HUES64 (cell line): ENCODE measurements at regions not wholly inside any gene's neighbourhood (a gene's known extent, or its start where the extent isn't known, plus 50 kb on each side); places are given as distances from the start of the nearest gene placed in this dataset.
"Not testable (repeated sequence)": the region's sequence is repeated elsewhere in the genome, so short reads cannot be mapped to it uniquely, and the experiment has no call there.

Experiments used
- H3K27ac ChIP-seq: 2 replicates; pipeline ENCODE4 v1.7.0; 2013; ENCODE audit warnings: low read depth, low read length, inconsistent platforms
- H3K27me3 ChIP-seq: 2 replicates; pipeline ENCODE4 v1.6.1; 2013; ENCODE audit warnings: mild to moderate bottlenecking, low read length; ENCODE audit not compliant: insufficient read depth
- H3K36me3 ChIP-seq: 2 replicates; pipeline ENCODE4 v1.6.1; 2013; ENCODE audit warnings: mild to moderate bottlenecking, low read length; ENCODE audit not compliant: insufficient read depth
- H3K4me1 ChIP-seq: 2 replicates; pipeline ENCODE4 v1.6.1; 2013; ENCODE audit warnings: mild to moderate bottlenecking, low read length, moderate library complexity; ENCODE audit not compliant: insufficient read depth
- H3K4me3 ChIP-seq: 2 replicates; pipeline ENCODE4 v1.5.1; 2013; ENCODE audit warnings: mild to moderate bottlenecking, low read length, moderate library complexity
- H3K9ac ChIP-seq: 2 replicates; pipeline ENCODE4 v1.6.1; 2013; ENCODE audit warnings: mild to moderate bottlenecking, low read depth, low read length
- H3K9me3 ChIP-seq: 2 replicates; pipeline ENCODE4 v1.6.1; 2013; ENCODE audit warnings: low read depth, low read length; ENCODE audit not compliant: insufficient read depth
- WGBS: fragments of 150-250, 120-280 bp; methylation state at CpG from one replicate; pipeline ENCODE4 v1.1.7; 2013; ENCODE audit warnings: missing lambda C conversion rate; 5-methylcytosine and 5-hydroxymethylcytosine counted together

DNA sequence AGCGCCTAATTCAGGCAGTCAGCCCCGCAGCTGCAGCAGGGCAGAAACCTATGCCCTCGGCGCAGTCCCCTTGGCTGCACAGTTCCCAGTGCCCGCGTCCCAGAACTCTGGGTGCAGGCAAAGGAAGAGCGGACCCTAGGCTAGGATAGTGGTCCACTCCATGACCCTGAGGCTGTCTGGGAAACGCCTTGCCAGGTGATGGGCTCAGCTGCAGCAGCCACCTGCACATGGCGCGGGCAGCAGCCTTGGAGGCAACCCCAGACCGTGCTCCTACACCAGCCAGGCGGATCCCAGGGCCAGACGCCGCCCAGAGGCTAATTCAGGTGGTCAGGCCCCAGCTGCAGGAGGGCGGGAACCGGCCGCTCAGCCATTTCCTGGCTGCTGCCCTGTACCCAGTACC lies 83.0 kb downstream of the POTEC start:
- not testable (repeated sequence) for H3K4me3 ChIP-seq, H3K4me1 ChIP-seq, H3K36me3 ChIP-seq, H3K27me3 ChIP-seq, H3K9ac ChIP-seq, H3K27ac ChIP-seq
- peaks cover 16% of the 10 kb centered on the region for H3K9me3 ChIP-seq
- 87% methylated on average over 17 of the region's 17 CpGs for WGBS

DNA sequence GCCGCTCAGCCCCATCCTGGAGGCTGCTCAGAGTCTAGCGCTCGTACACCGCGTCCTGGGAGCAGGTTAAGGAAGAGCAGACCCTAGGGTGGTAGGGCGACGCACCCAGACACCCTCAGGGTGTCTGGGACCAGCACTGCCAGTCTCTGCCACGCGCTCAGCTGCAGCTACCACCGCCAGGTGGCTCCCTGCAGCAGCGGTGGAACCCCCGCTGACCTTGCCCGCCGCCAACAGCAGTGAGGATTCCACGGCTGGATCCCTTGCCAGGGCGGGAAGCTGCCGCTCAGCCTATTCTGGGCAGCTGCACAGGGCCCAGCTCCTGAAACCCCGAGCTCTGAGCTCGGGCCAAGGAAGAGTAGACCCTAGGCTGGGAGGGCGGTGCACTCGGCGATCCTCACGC lies 83.6 kb downstream of the POTEC start:
- not testable (repeated sequence) for H3K36me3 ChIP-seq, H3K4me3 ChIP-seq, H3K9ac ChIP-seq, H3K27ac ChIP-seq, H3K4me1 ChIP-seq, H3K27me3 ChIP-seq
- H3K9me3 ChIP-seq: peaks cover 16% of the 10 kb centered on the region
- WGBS: 92% methylated on average over 23 of the region's 23 CpGs

- H3K9ac ChIP-seq, H3K36me3 ChIP-seq, H3K27ac ChIP-seq, H3K4me1 ChIP-seq, H3K9me3 ChIP-seq, H3K4me3 ChIP-seq, H3K27me3 ChIP-seq: not testable (repeated sequence)
- 88% methylated on average over 43 of the region's 62 CpGs for WGBS
Measured at GRCh38 chr18:14458009-14458945, 85.1 kb downstream of the POTEC start.

DNA sequence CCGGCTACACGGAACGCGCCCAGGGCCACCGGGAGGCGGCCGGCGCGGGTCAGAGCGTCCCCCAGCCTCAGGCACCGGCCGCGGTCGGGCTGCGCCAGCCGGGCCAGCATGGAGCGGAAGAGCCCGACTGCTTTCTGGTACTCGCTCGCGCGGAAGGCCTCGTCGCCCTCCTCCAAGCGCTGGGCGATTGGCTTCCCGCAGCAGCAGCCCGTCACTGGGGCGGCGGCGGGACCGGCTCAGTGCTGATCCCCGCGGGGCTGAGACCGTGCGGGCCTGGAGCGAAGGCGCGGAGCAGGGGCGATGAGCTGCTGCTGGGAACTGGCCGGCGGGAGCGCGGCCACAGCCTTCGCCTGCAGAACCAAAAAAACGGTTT lies 92.8 kb downstream of the POTEC start:
- H3K27me3 ChIP-seq, H3K36me3 ChIP-seq, H3K9ac ChIP-seq, H3K4me1 ChIP-seq, H3K4me3 ChIP-seq, H3K9me3 ChIP-seq, H3K27ac ChIP-seq: not testable (repeated sequence)
- WGBS: 94% methylated on average over 29 of the region's 46 CpGs

DNA sequence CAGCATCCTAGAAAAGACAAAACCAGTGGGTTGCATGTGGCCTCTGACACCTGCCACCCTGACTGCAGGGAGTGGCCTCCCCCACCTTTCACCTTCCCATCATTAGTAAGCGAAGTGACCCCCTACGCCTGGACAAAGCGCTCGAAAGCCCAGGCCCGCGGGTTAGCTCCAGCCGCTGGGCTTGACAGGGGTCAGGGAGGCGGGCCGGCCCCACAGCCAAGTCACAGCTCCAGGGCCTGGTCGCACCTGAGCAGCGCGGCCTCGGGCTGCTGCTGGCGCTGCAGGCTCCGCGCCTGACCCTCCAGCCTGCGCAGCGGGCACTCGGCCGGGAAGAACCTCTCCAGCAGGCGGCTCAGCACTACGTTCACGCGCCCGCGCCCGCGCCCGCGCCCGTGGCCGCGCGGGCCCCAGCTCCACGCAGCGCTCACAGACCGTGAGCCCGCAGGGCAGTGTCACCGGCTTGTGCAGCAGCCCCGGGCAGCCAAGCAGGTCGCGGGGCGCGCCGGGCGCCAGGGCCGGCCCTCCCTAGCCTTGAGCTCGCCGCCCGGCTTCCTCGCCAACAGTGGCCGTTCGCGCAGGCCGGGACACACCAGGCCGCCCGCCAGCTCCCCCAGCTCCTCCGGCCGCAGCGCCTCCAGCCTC lies 93.3 kb downstream of the POTEC start:
- not testable (repeated sequence) for H3K4me3 ChIP-seq, H3K9me3 ChIP-seq, H3K27ac ChIP-seq, H3K27me3 ChIP-seq, H3K36me3 ChIP-seq, H3K4me1 ChIP-seq, H3K9ac ChIP-seq
- WGBS: 95% methylated on average over 44 of the region's 60 CpGs

- not testable (repeated sequence) for H3K9ac ChIP-seq, H3K27me3 ChIP-seq, H3K4me1 ChIP-seq, H3K36me3 ChIP-seq, H3K9me3 ChIP-seq, H3K4me3 ChIP-seq, H3K27ac ChIP-seq
- 84% methylated on average over 8 of the region's 12 CpGs for WGBS
Measured at GRCh38 chr18:14449062-14449461, 94.3 kb downstream of the POTEC start.

- H3K27ac ChIP-seq, H3K9me3 ChIP-seq, H3K4me3 ChIP-seq, H3K27me3 ChIP-seq, H3K36me3 ChIP-seq, H3K4me1 ChIP-seq, H3K9ac ChIP-seq: not testable (repeated sequence)
- WGBS: 85% methylated on average over 4 of the region's 4 CpGs
Measured at GRCh38 chr18:14447715-14448114, 95.7 kb downstream of the POTEC start.

GRCh38 chr18:14435460-14435859 lies 107.9 kb downstream of the POTEC start:
- H3K9me3 ChIP-seq, H3K27ac ChIP-seq, H3K9ac ChIP-seq, H3K27me3 ChIP-seq, H3K4me1 ChIP-seq, H3K4me3 ChIP-seq, H3K36me3 ChIP-seq: not testable (repeated sequence)
- no CpG with 5 or more reads among the region's 4 CpGs for WGBS

- H3K9ac ChIP-seq, H3K27ac ChIP-seq, H3K27me3 ChIP-seq, H3K36me3 ChIP-seq, H3K4me1 ChIP-seq, H3K9me3 ChIP-seq, H3K4me3 ChIP-seq: not testable (repeated sequence)
- WGBS: 90% methylated on average over 10 of the region's 10 CpGs
Measured at GRCh38 chr18:14432371-14432770, 111.0 kb downstream of the POTEC start.

- not testable (repeated sequence) for H3K4me1 ChIP-seq, H3K9ac ChIP-seq, H3K27me3 ChIP-seq, H3K27ac ChIP-seq, H3K36me3 ChIP-seq, H3K9me3 ChIP-seq
- WGBS: 89% methylated on average over 46 of the region's 46 CpGs
- peak overlapping the region; percentile 39 for H3K4me3 ChIP-seq
Measured at GRCh38 chr18:14431031-14431521, 112.3 kb downstream of the POTEC start.

- WGBS: 58% methylated on average over 8 of the region's 8 CpGs
- H3K4me1 ChIP-seq: not testable (repeated sequence)
Measured at GRCh38 chr18:14415806-14416205, 127.6 kb downstream of the POTEC start.

More at GRCh38 chr18:14415806-14416205, 127.6 kb downstream of the POTEC start:
- not testable (repeated sequence) for H3K9me3 ChIP-seq, H3K36me3 ChIP-seq, H3K27ac ChIP-seq, H3K4me3 ChIP-seq, H3K9ac ChIP-seq, H3K27me3 ChIP-seq
